ENCODE measurements at regions not wholly inside any gene's neighbourhood (a gene's known extent, or its start where the extent isn't known, plus 50 kb on each side); places are given as distances from the start of the nearest gene placed in this dataset.

DNA sequence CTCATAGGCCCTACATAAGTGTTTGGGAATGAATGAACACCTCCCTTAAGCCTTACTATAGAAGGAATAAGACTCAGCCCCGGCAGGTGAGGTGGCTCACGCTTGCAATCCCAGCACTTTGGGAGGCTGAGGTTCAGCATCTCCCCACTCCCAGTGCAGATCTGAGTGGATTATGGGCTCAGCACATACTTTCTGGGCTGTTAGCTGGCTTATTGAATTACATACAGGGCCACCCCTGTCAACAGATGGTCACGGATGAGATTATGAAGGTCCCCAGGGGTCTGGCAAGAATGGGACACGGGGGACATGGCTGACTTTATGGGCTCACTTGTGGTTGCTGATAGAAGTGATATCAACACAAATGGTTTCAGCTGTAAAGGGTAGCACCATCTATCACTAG lies 322.3 kb downstream of the TSN start:
- H3K9ac ChIP-seq (ENCODE audit: insufficient read depth in 1 of 2, low read depth in 2 of 2, low read length in 2 of 2): no peak overlapping the region
- in situ Hi-C loops (cut with MboI): no loop called here
- CTCF ChIA-PET (ENCODE audit: low intra/inter-chr PET ratio): interaction anchor here (0.6 kb wide), 1 partner anchor 298 kb away, joined by 3 read pairs; no protein-coding TSS in a partner anchor
- no peak for ATAC-seq
- H3K9me1 ChIP-seq (ENCODE audit: control insufficient read depth, insufficient read depth, low read length): no peaks in the 10 kb centered on the region
- no TSS peak for BruUV-seq (replicated peaks)
- H3K4me1 ChIP-seq (replicated peaks in 1 of 2; ENCODE audit: control insufficient read depth in 2 of 2, insufficient read depth in 2 of 2, low read length in 2 of 2): no peaks in the 10 kb centered on the region
- intact Hi-C loops (cut with micrococcal nuclease): no loop called here
- H4K20me1 ChIP-seq (replicated peaks; ENCODE audit: control insufficient read depth, insufficient read depth, low read length): no peaks in the 10 kb centered on the region
- H3K27me3 ChIP-seq (ENCODE audit: control insufficient read depth in 2 of 2, insufficient read depth in 2 of 2, low read length in 2 of 2): peaks cover 3 to 6% of the 10 kb centered on the region in 2 experiments; a peak in 3 of 5 replicates
- TF ChIP-seq KLF13 (tag; IDR thresholded peaks at IDR 0.05; ENCODE audit: borderline replicate concordance, low read depth): no peak
- TF ChIP-seq, protein P1, sequence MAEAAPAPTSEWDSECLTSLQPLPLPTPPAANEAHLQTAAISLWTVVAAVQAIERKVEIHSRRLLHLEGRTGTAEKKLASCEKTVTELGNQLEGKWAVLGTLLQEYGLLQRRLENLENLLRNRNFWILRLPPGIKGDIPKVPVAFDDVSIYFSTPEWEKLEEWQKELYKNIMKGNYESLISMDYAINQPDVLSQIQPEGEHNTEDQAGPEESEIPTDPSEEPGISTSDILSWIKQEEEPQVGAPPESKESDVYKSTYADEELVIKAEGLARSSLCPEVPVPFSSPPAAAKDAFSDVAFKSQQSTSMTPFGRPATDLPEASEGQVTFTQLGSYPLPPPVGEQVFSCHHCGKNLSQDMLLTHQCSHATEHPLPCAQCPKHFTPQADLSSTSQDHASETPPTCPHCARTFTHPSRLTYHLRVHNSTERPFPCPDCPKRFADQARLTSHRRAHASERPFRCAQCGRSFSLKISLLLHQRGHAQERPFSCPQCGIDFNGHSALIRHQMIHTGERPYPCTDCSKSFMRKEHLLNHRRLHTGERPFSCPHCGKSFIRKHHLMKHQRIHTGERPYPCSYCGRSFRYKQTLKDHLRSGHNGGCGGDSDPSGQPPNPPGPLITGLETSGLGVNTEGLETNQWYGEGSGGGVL (CRISPR knock-in tag; IDR thresholded peaks at IDR 0.05): no peak
- no peak for TF ChIP-seq IRF9 (tag; IDR thresholded peaks at IDR 0.05)
- no peak for TF ChIP-seq RCOR1 (IDR thresholded peaks at IDR 0.05; ENCODE audit: borderline replicate concordance in 1 of 2, low read depth in 2 of 2, low read length in 2 of 2)
- no peak for TF ChIP-seq ERF (CRISPR knock-in tag; IDR thresholded peaks at IDR 0.05)
- H3K36me3 ChIP-seq (ENCODE audit: control insufficient read depth, insufficient read depth, low read length): no peaks in the 10 kb centered on the region
- no peak for FAIRE-seq
- no peak overlapping the region for H2AFZ ChIP-seq (ENCODE audit: low read depth, low read length)
- POLR2A ChIA-PET: no interaction called here
- H3K27ac ChIP-seq (ENCODE audit: extremely low read depth, low read depth, low read length): no peak overlapping the region
- no peak for DNase-seq (ENCODE audit: extremely low read depth in 1 of 4, low spot score in 3 of 4)
- H3K4me3 ChIP-seq: no peak overlapping the region
- no peak overlapping the region for H3K4me2 ChIP-seq (ENCODE audit: insufficient read depth, low read length)
- H3K9me3 ChIP-seq (replicated peaks; ENCODE audit: control insufficient read depth, insufficient read depth, low read depth, low read length): no peaks in the 10 kb centered on the region
- WGBS (ENCODE audit: insufficient coverage, low coverage, missing lambda C conversion rate): 7% methylated on average over 4 of the region's 4 CpGs
- H3K79me2 ChIP-seq (ENCODE audit: control insufficient read depth, insufficient read depth, low read length): no peaks in the 10 kb centered on the region
